WERI-Rb-1 (cell line): ENCODE measurements at regions not wholly inside any gene's neighbourhood (a gene's known extent, or its start where the extent isn't known, plus 50 kb on each side); places are given as distances from the start of the nearest gene placed in this dataset.

ENCODE experiments used
- DNase-seq: peaks from one replicate; pipeline ENCODE4 v3.0.0-alpha.2; 2020
- H3K27ac ChIP-seq: fragments of 250-450 bp; sonication (Bioruptor Pico); 2 replicates; pipeline ENCODE4 v1.5.1; 2020; ENCODE audit warnings: mild to moderate bottlenecking, moderate library complexity
- H3K27me3 ChIP-seq: fragments of 250-450 bp; sonication (Bioruptor Pico); 2 replicates; pipeline ENCODE4 v1.5.1; 2021; ENCODE audit warnings: mild to moderate bottlenecking, low read depth, moderate library complexity; ENCODE audit not compliant: insufficient read depth, severe bottlenecking
- H3K36me3 ChIP-seq: fragments of 250-450 bp; sonication (Bioruptor Pico); 2 replicates; pipeline ENCODE4 v1.5.1; 2020; ENCODE audit warnings: mild to moderate bottlenecking, moderate library complexity
- H3K4me3 ChIP-seq: 2 replicates; pipeline ENCODE4 v1.5.1; 2011; ENCODE audit warnings: low read depth, mild to moderate bottlenecking, control low read depth, low read length
- H3K9me3 ChIP-seq: fragments of 250-450 bp; sonication (Bioruptor Pico); 2 replicates; pipeline ENCODE4 v1.5.1; 2021; ENCODE audit warnings: mild to moderate bottlenecking, moderate library complexity; ENCODE audit not compliant: severe bottlenecking
- TF ChIP-seq, protein P1 (sequence below): IDR thresholded peaks from 2 replicates; pipeline ENCODE4 v1.5.1; 2011; ENCODE audit warnings: low read depth, mild to moderate bottlenecking, control low read depth, inconsistent platforms, low read length

DNA sequence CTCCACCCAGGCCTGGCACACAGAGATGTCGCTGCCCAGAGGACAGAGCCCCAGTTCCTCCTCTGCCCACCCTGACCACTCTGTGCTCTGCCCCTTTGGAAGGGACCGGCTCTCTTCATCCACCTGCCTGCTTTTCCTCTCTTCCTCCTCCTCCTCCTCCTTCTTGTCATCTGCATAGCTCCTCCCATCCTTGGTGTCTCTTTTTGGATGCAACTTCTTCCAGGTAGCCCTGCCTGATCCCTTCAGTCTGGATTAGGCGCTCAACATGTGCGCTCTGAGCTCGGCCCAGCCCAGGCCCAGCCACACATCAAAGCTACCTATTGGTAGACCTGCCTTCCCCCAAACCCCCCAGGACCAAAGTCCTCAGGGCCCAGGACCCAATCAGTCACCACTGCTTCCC, 52.6 kb upstream of the RXRA start:
- H3K27ac ChIP-seq, result no peak overlapping the region
- DNase-seq, result no peak
- H3K9me3 ChIP-seq, result no peaks in the 10 kb centered on the region
- H3K27me3 ChIP-seq, result no peaks in the 10 kb centered on the region
- no peak overlapping the region for H3K4me3 ChIP-seq
- H3K36me3 ChIP-seq, result no peaks in the 10 kb centered on the region
- TF ChIP-seq, protein P1, sequence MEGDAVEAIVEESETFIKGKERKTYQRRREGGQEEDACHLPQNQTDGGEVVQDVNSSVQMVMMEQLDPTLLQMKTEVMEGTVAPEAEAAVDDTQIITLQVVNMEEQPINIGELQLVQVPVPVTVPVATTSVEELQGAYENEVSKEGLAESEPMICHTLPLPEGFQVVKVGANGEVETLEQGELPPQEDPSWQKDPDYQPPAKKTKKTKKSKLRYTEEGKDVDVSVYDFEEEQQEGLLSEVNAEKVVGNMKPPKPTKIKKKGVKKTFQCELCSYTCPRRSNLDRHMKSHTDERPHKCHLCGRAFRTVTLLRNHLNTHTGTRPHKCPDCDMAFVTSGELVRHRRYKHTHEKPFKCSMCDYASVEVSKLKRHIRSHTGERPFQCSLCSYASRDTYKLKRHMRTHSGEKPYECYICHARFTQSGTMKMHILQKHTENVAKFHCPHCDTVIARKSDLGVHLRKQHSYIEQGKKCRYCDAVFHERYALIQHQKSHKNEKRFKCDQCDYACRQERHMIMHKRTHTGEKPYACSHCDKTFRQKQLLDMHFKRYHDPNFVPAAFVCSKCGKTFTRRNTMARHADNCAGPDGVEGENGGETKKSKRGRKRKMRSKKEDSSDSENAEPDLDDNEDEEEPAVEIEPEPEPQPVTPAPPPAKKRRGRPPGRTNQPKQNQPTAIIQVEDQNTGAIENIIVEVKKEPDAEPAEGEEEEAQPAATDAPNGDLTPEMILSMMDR, result no peak

DNA sequence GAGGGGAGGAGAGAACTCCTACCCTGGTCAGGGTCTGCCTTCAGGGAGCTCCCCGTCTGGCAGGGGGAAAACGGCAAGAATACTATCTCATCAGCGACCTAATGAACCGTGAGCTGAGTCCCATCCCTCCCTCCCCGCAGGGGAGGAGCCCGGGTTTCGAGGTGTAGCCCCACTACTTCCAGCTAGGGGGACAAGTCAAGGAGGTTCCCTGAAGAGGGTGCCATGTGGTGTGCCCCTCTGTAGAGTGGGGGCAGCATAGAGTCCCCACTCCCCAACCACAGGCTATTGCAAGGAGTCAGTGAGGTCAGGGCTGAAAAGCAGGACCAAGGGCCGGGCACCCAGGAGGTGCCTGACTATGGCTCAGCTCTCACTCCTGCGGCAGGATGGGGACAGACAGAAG, 50.9 kb upstream of the RXRA start:
- Histone ChIP-seq H3K9me3 (no peaks in the 10 kb centered on the region), H3K27me3 (no peaks in the 10 kb centered on the region), H3K27ac (no peak overlapping the region), H3K4me3 (no peak overlapping the region), H3K36me3 (no peaks in the 10 kb centered on the region)
- peak; percentile 31 for DNase-seq
- TF ChIP-seq, protein P1, result peak; percentile 34

DNA sequence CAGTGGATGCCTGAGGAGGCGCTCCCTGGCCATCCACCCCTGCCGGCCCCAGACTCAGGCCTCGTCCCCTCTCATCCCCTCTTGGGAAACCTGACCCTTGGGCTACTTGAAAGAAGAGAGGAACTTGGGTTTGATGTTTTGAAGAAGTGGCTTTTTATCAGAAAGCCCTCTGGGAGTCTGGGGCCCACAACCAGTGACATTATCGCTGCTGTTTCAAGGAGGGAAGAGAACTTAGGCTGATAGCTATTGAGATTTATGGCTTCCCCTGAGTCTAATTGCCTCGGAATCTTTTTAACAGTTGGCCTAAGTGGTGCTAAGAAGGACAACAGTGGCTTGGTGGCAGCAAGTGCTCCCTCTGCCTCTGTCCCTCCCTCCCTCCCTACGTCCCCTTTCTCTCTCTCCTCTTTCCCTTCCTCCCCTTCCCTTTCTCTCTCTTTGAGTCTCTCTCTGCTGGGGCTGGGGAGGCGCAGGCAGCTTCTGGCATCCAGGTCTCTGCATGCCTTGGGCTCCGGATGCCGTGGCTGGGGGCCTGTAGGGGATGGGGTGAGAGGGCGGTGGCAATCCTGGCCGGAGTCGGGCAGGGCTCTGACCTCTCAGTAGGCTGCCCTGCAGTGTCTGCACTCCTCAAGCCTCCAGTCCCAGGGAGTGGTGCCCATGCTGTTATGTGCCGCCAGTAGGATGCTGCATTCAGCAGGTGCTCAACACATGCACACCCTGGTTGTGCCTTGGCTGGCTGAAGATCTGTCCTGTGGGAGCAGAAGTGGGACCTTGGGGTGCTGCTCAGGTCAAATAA, 49.6 kb upstream of the RXRA start:
- no peaks in the 10 kb centered on the region for H3K27me3 ChIP-seq
- H3K4me3 ChIP-seq, result no peak overlapping the region
- H3K36me3 ChIP-seq, result no peaks in the 10 kb centered on the region
- no peak overlapping the region for H3K27ac ChIP-seq
- no peaks in the 10 kb centered on the region for H3K9me3 ChIP-seq
- TF ChIP-seq, protein P1, result no peak
- no peak for DNase-seq
